Activated T-cell treated with anti-CD3 and anti-CD28 coated beads, Interleukin-2, amount 50 U/mL, for 24 hours (primary cell): ENCODE measurements at regions not wholly inside any gene's neighbourhood (a gene's known extent, or its start where the extent isn't known, plus 50 kb on each side); places are given as distances from the start of the nearest gene placed in this dataset.

Experiments
- DNase-seq: peaks from one replicate; pipeline ENCODE4 v3.0.0-alpha.2; 2020
- H3K27ac Mint-ChIP-seq: 2 replicates; pipeline ENCODE4 v1.8.0; 2020; ENCODE audit warnings: mild to moderate bottlenecking, mixed read lengths
- H3K27me3 Mint-ChIP-seq: 2 replicates; pipeline ENCODE4 v1.8.0; 2020; ENCODE audit warnings: mixed read lengths
- H3K36me3 Mint-ChIP-seq: 2 replicates; pipeline ENCODE4 v1.8.0; 2020; ENCODE audit warnings: low read depth, mixed read lengths
- H3K4me1 Mint-ChIP-seq: 2 replicates; pipeline ENCODE4 v1.8.0; 2020; ENCODE audit warnings: low read depth, mixed read lengths
- H3K4me3 Mint-ChIP-seq: 2 replicates; pipeline ENCODE4 v1.8.0; 2020; ENCODE audit warnings: mild to moderate bottlenecking, moderate library complexity, mixed read lengths
- H3K9me3 Mint-ChIP-seq: 2 replicates; pipeline ENCODE4 v1.8.0; 2020; ENCODE audit warnings: mixed read lengths

DNA sequence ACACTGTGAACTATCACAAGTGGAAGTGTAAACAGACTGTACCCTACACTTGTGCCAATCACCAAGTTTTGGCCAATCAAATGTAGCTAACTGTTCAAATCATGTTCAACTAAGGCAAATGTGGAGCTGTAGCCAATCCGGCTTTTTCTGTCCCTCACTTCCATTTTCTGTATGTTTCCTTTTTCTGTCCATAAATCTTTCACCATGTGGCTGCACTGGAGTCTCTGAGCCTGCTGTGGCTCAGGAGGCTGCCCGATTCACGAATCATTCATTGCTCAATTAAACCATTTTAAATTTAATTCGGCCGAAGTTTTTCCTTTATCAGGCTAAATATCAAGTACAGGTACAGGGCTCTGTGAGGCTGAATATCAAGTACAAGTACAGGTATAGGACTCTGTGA lies 216.5 kb downstream of the RFC3 start:
- Mint-ChIP-seq H3K9me3 (no peaks in the 10 kb centered on the region), H3K27me3 (no peaks in the 10 kb centered on the region), H3K4me3 (no peak overlapping the region), H3K27ac (no peak overlapping the region), H3K36me3 (no peaks in the 10 kb centered on the region), H3K4me1 (no peaks in the 10 kb centered on the region)
- DNase-seq = no peak

GRCh38 chr13:34035178-34035577 lies 217.2 kb downstream of the RFC3 start:
- Mint-ChIP-seq H3K36me3 (no peaks in the 10 kb centered on the region), H3K9me3 (no peaks in the 10 kb centered on the region), H3K4me1 (no peaks in the 10 kb centered on the region), H3K4me3 (no peak overlapping the region), H3K27ac (no peak overlapping the region), H3K27me3 (no peaks in the 10 kb centered on the region)
- no peak for DNase-seq

DNA sequence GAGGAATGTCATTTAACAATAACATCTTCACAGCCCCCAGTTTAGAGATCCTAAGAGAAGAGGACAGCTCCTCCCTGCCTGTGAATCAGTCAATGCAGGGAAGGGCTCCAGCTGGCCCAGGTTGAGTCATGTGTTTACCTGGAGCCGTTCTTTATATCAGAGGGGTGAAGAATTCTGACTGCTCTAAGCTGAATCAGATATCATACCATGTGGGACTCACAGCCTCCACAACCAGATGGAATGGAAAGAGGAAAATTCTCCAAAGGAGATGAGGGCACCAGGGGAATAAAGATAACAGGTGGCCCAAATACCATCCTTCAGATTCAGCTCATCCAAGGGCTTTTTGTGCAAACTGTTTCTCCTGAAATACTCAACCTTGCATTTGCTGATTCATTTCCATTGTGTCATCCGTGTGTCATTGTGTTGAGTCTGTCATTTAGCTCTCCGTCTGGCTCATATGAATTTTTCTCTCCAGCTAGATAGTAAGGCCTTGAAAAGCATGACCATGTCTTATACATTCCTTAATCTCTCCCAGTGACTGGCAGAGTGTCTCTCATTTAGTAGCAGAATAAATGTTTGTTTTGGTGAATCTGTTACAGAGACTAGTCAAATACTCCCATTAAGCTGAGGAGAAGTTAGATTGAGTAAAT lies 217.9 kb downstream of the RFC3 start:
- H3K9me3 Mint-ChIP-seq = no peaks in the 10 kb centered on the region
- no peaks in the 10 kb centered on the region for H3K36me3 Mint-ChIP-seq
- H3K4me1 Mint-ChIP-seq = no peaks in the 10 kb centered on the region
- H3K4me3 Mint-ChIP-seq = no peak overlapping the region
- no peak for DNase-seq
- H3K27ac Mint-ChIP-seq = no peak overlapping the region
- no peaks in the 10 kb centered on the region for H3K27me3 Mint-ChIP-seq

- H3K4me3 Mint-ChIP-seq = no peak overlapping the region
- no peak for DNase-seq
- no peak overlapping the region for H3K27ac Mint-ChIP-seq
- H3K4me1 Mint-ChIP-seq = no peaks in the 10 kb centered on the region
- H3K36me3 Mint-ChIP-seq = no peaks in the 10 kb centered on the region
- no peaks in the 10 kb centered on the region for H3K27me3 Mint-ChIP-seq
- H3K9me3 Mint-ChIP-seq = no peaks in the 10 kb centered on the region
Observed at GRCh38 chr13:34037636-34038540, 219.9 kb downstream of the RFC3 start.

- Mint-ChIP-seq H3K9me3 (no peaks in the 10 kb centered on the region), H3K4me3 (no peak overlapping the region)
Observed at GRCh38 chr13:34038541-34039068, 220.7 kb downstream of the RFC3 start.

DNA sequence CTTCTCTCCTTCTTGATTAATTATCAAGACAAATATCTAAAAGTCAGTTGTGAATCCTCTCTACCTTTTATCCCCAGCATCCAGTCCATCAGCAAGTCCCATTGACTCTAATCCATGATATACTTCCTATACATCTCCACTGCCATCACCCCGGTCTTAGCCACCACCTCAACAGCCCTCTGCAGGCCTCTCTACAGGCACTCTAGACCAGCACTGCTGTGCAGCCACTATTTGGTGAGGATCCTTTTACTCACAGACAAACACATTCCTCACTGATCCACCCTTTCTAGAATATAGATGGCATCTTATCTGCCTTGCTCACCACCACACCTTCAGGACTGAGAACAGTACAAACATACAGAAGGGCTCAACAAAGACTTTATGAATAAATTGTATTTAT lies 221.7 kb downstream of the RFC3 start:
- Mint-ChIP-seq H3K36me3 (no peaks in the 10 kb centered on the region), H3K27ac (no peak overlapping the region)

More at GRCh38 chr13:34038541-34039068, 220.7 kb downstream of the RFC3 start:
- Mint-ChIP-seq H3K27me3 (no peaks in the 10 kb centered on the region), H3K36me3 (no peaks in the 10 kb centered on the region), H3K27ac (no peak overlapping the region), H3K4me1 (no peaks in the 10 kb centered on the region)
- DNase-seq = no peak

DNA sequence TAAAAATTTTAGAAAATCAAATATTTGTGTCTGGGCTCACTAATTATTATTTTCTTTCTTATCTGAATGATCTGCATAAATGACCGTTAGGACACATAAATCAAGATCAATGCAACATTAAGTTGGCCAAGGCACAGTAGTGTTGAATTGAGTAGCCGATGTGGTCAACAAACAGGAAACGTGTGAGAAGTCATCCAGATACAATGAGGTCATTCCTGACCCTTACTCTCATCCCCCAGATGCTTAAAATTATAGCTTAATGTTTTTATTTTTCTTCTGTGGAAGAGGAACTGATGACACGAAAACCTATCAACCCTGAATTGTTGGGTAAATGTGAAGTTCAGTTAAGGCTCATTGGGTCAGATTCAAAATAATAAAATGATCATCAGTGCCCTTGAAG lies 222.9 kb downstream of the RFC3 start:
- Mint-ChIP-seq H3K27me3 (no peaks in the 10 kb centered on the region), H3K36me3 (no peaks in the 10 kb centered on the region), H3K27ac (no peak overlapping the region), H3K4me1 (no peaks in the 10 kb centered on the region), H3K9me3 (no peaks in the 10 kb centered on the region), H3K4me3 (no peak overlapping the region)
- DNase-seq = no peak

More for the DNA sequence above, 221.7 kb downstream of the RFC3 start:
- no peak for DNase-seq
- H3K4me1 Mint-ChIP-seq = no peaks in the 10 kb centered on the region
- no peak overlapping the region for H3K4me3 Mint-ChIP-seq
- H3K9me3 Mint-ChIP-seq = no peaks in the 10 kb centered on the region
- H3K27me3 Mint-ChIP-seq = no peaks in the 10 kb centered on the region

DNA sequence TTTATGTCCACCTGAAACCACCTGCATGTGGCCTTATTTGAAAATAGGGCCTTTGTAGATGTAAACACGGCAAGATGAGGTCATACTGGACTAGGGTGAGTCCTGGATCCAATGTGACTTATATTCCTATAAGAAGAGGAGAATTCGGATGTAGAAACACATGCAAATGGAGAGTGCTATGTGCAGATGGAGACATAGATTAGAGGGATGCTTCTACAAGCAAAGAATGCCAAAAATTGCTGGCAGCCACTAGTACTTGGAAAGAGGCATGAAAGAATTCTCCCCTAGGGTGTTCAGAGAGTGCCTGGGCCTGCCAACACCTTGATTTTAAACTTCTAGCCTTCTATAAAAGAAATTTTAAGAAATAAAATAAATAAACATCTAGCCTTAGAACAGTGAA lies 226.1 kb downstream of the RFC3 start:
- Mint-ChIP-seq H3K4me1 (no peaks in the 10 kb centered on the region), H3K36me3 (no peaks in the 10 kb centered on the region), H3K4me3 (no peak overlapping the region)

GRCh38 chr13:34044660-34045080 lies 226.7 kb downstream of the RFC3 start:
- Mint-ChIP-seq H3K27ac (no peak overlapping the region), H3K36me3 (no peaks in the 10 kb centered on the region), H3K27me3 (no peaks in the 10 kb centered on the region), H3K4me3 (no peak overlapping the region), H3K9me3 (no peaks in the 10 kb centered on the region), H3K4me1 (no peaks in the 10 kb centered on the region)
- DNase-seq = no peak

More for the DNA sequence above, 226.1 kb downstream of the RFC3 start:
- no peaks in the 10 kb centered on the region for H3K9me3 Mint-ChIP-seq
- DNase-seq = no peak
- no peak overlapping the region for H3K27ac Mint-ChIP-seq
- H3K27me3 Mint-ChIP-seq = no peaks in the 10 kb centered on the region

GRCh38 chr13:34046457-34046856 lies 228.5 kb downstream of the RFC3 start:
- Mint-ChIP-seq H3K27ac (no peak overlapping the region), H3K4me1 (no peaks in the 10 kb centered on the region), H3K9me3 (peaks cover 3% of the 10 kb centered on the region), H3K27me3 (no peaks in the 10 kb centered on the region), H3K4me3 (no peak overlapping the region), H3K36me3 (no peaks in the 10 kb centered on the region)
- no peak for DNase-seq

GRCh38 chr13:34048652-34049051 lies 230.7 kb downstream of the RFC3 start:
- DNase-seq = no peak
- Mint-ChIP-seq H3K36me3 (no peaks in the 10 kb centered on the region), H3K4me3 (no peak overlapping the region), H3K9me3 (peaks cover 9% of the 10 kb centered on the region), H3K4me1 (no peaks in the 10 kb centered on the region), H3K27ac (no peak overlapping the region), H3K27me3 (no peaks in the 10 kb centered on the region)

GRCh38 chr13:34056733-34057258 lies 238.8 kb downstream of the RFC3 start:
- DNase-seq = no peak
- H3K27ac Mint-ChIP-seq = no peak overlapping the region

GRCh38 chr13:34064456-34065205 lies 246.7 kb downstream of the RFC3 start:
- Mint-ChIP-seq H3K9me3 (no peaks in the 10 kb centered on the region), H3K4me1 (no peaks in the 10 kb centered on the region), H3K4me3 (no peak overlapping the region), H3K27me3 (no peaks in the 10 kb centered on the region), H3K36me3 (no peaks in the 10 kb centered on the region), H3K27ac (no peak overlapping the region)
- no peak for DNase-seq

More at GRCh38 chr13:34056733-34057258, 238.8 kb downstream of the RFC3 start:
- Mint-ChIP-seq H3K36me3 (no peaks in the 10 kb centered on the region), H3K4me3 (no peak overlapping the region), H3K9me3 (peaks cover 6% of the 10 kb centered on the region), H3K27me3 (no peaks in the 10 kb centered on the region), H3K4me1 (no peaks in the 10 kb centered on the region)

- Mint-ChIP-seq H3K27me3 (no peaks in the 10 kb centered on the region), H3K36me3 (no peaks in the 10 kb centered on the region), H3K9me3 (peaks cover 6% of the 10 kb centered on the region), H3K4me1 (no peaks in the 10 kb centered on the region), H3K4me3 (no peak overlapping the region), H3K27ac (no peak overlapping the region)
- no peak for DNase-seq
Observed at GRCh38 chr13:34065928-34066327, 248.0 kb downstream of the RFC3 start.
